HCT116 (cell line): ENCODE measurements at regions not wholly inside any gene's neighbourhood (a gene's known extent, or its start where the extent isn't known, plus 50 kb on each side); places are given as distances from the start of the nearest gene placed in this dataset.

ENCODE experiments used
- CEBPB ChIP-seq: IDR thresholded peaks from 2 replicates; pipeline ENCODE4 v1.6.1; 2012; ENCODE audit warnings: low read depth
- EZH2 ChIP-seq: fragments of 200-600 bp; sonication (generic); IDR thresholded peaks from 2 replicates; pipeline ENCODE4 v1.6.1; 2017; ENCODE audit warnings: antibody characterized with exemption, mixed run types
- REST ChIP-seq: IDR thresholded peaks from 2 replicates; pipeline ENCODE4 v1.6.1; 2012; ENCODE audit warnings: low read depth
- SIN3A ChIP-seq: IDR thresholded peaks from 2 replicates; pipeline ENCODE4 v1.6.1; 2012; ENCODE audit warnings: low read depth
- ZBTB33 ChIP-seq: IDR thresholded peaks from 2 replicates; pipeline ENCODE4 v1.6.1; 2011; ENCODE audit warnings: mild to moderate bottlenecking, low read length, moderate library complexity; ENCODE audit not compliant: insufficient replicate concordance; ENCODE audit errors: extremely low read depth

GRCh38 chr2:20509301-20509769 is 62.5 kb downstream of the RHOB start:
- TF ChIP-seq EZH2 (no peak), REST (no peak), ZBTB33 (no peak), CEBPB (no peak), SIN3A (no peak)
